ENCODE measurements at regions not wholly inside any gene's neighbourhood (a gene's known extent, or its start where the extent isn't known, plus 50 kb on each side); places are given as distances from the start of the nearest gene placed in this dataset.
A peak's percentile ranks its signal among the peaks of the same experiment; 100 is the strongest.
"Not testable (repeated sequence)": the region's sequence is repeated elsewhere in the genome, so short reads cannot be mapped to it uniquely, and the experiment has no call there.

DNA sequence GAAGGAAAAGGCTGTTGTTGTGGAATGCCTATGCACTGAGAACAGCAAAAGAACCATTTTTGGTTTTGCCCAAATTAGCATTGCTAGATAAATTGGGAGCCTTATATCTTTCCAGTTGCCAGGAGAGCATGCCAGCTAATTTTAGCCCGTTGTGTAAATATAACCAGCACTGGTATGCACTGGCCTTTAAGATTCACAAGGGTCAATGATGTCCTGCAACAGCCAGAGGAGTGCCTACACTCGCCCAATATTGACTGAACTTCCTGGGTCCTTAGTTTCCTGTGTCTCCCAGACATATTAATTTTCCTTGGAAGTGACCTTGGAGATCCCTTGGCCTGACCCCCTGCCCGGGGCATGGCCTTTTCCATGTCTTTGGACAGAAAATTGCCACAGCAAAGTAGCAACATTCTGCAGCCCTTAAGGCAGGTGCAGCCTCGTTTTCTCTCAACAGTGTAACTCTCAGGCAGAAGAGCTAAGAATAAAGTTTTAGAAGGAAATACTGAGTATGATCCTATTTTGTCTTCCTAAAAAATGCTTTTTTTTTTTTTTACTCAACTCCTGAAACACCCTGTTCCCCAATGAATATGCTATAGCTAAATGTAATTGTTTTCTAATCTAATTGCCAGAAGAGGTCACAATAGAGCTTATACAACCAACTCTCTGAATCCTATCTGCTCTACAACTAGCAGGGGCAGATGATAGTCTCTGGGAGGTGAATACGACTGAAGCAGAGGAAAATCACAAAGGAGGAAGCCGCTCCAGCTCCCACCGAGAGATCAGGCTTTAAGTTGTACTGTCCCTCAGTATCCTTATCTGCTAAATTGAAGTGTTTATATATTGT is 131.9 kb upstream of the PCGF5 start:
- TF ChIP-seq CTCF (conservative IDR thresholded peaks at IDR 0.05; ENCODE audit: low read length), result peak; percentile 27; the same call in 1 of the 2 replicates
- H3K4me3 ChIP-seq (ENCODE audit: low read length), result no peak overlapping the region
- DNase-seq (ENCODE audit: low read depth), result peak; percentile 27

- peak; percentile 37 for DNase-seq (ENCODE audit: low read depth)
- TF ChIP-seq CTCF (conservative IDR thresholded peaks at IDR 0.05; ENCODE audit: low read length), result peak; percentile 38
- H3K4me3 ChIP-seq (ENCODE audit: low read length), result no peak overlapping the region
Observed at GRCh38 chr10:91090761-91091529, 129.5 kb upstream of the PCGF5 start.

- DNase-seq (ENCODE audit: low read depth), result no peak
- TF ChIP-seq CTCF (conservative IDR thresholded peaks at IDR 0.05; ENCODE audit: low read length), result no peak
- H3K4me3 ChIP-seq (ENCODE audit: low read length), result no peak overlapping the region
Observed at GRCh38 chr10:91091780-91092179, 128.7 kb upstream of the PCGF5 start.

DNA sequence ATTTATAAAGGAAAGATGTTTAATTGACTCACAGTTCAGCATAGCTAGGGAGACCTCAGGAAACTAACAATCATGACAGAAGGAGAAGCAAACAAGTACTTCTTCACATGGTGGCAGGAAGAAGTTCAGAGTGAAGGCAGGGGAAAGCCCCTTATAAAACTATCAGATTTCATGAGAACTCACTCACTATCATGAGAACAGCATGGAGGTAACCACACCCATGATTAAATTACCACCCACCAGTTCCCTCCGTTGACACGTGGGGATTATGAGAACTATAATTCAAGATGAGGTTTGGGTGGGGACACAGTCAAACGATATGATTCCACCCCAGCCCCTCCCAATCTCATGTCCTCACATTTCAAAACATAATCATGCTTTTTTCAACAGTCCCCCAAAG is 124.2 kb upstream of the PCGF5 start:
- TF ChIP-seq CTCF (conservative IDR thresholded peaks at IDR 0.05; ENCODE audit: low read length), result no peak
- H3K4me3 ChIP-seq (ENCODE audit: low read length), result no peak overlapping the region
- DNase-seq (ENCODE audit: low read depth), result no peak

DNA sequence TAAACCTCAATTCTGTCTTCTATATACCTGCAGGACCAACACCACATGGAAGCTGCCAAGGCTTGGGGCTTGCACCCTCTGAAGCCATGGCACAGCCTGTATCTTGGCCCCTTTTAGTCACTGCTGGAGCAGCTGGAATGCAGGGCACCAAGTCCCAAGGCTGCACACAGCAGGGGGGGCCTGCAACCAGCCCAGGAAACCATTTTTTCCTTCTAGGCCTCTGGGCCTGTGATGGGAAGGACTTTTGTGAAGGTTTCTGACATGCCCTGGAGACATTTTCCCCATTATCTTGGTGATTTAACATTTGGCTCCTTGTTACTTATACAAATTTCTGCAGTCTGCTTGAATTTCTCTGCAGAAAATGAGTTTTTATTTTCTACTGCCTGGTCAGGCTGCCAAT is 123.2 kb upstream of the PCGF5 start:
- no peak overlapping the region for H3K4me3 ChIP-seq (ENCODE audit: low read length)
- no peak for TF ChIP-seq CTCF (conservative IDR thresholded peaks at IDR 0.05; ENCODE audit: low read length)
- DNase-seq (ENCODE audit: low read depth), result no peak

- not testable (repeated sequence) for H3K4me3 ChIP-seq (ENCODE audit: low read length); DNase-seq (ENCODE audit: low read depth)
Observed at GRCh38 chr10:91098021-91098420, 122.4 kb upstream of the PCGF5 start.

DNA sequence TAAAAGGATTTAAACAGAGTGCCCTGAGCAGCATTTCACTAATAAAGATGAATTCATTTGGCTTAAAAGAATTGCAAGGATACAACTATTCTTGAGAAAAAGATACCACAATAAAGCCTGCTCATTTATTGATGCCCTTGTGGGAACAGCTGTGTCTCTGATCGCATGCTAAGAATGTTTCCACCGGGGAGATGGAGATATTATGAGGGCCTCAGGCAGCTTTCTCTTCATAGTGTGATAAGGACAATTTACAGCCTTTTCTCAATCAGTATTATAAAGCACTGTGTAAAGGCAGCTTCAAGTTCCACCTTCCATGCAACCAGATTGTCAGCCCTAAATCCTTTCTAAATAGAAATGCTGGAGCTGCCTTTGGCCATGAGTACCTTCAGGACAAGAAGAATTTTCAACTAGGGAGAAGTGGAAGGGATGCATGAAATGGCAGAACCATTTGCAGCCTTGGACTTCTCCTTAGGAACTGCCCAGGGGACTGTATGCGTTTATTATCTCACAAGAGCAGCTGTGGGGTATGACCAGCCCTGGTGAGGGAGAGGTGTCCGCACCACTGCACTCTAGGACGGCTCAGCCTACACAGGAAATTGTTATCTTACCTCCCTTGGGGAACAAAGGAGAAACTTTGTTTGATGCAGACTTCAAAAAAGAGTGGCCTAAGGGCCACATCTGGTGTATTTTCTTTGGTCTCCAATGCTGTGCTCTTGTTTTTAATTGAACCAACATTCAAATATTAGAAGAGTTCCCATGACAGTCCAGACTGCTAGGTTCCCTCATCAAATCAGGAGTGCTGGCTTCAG is 116.9 kb upstream of the PCGF5 start:
- DNase-seq (ENCODE audit: low read depth), result no peak
- TF ChIP-seq CTCF (conservative IDR thresholded peaks at IDR 0.05; ENCODE audit: low read length), result no peak
- H3K4me3 ChIP-seq (ENCODE audit: low read length), result no peak overlapping the region
